ENCODE measurements at regions not wholly inside any gene's neighbourhood (a gene's known extent, or its start where the extent isn't known, plus 50 kb on each side); places are given as distances from the start of the nearest gene placed in this dataset.

GRCh38 chr1:81588149-81588548 is 212.6 kb upstream of the ADGRL2 start:
- TF ChIP-seq SUZ12 (IDR thresholded peaks at IDR 0.05; ENCODE audit: extremely low read depth, insufficient read depth, insufficient read length) (no peak), ZNF274 (IDR thresholded peaks at IDR 0.05; ENCODE audit: low read depth, low read length) (no peak), YY1 (IDR thresholded peaks at IDR 0.05; ENCODE audit: insufficient read depth, insufficient read length) (no peak)
